ENCODE measurements at regions not wholly inside any gene's neighbourhood (a gene's known extent, or its start where the extent isn't known, plus 50 kb on each side); places are given as distances from the start of the nearest gene placed in this dataset.

DNA sequence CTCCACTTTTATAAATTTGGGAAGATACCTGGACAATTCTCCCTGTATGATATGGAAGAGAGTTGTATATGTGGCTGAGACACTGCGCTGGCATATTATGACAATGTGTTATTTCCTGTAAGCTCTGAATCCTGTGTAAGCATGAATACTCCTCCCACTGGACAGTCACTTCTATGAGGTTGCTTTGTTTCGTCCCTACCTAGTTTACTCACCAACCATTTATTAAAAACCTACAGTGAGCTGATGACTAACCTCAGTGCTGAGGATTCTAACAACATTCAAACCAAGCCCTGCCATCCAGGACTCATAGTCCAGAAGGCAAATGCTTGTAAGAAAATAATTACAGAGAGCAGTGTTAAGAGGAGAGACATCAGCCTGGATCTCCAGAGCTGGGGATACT, 1632.9 kb upstream of the TENM3 start:
- H4K20me1 ChIP-seq (ENCODE audit: insufficient read depth, low read length): no peaks in the 10 kb centered on the region
- H3K9me3 ChIP-seq (replicated peaks; ENCODE audit: insufficient read depth, low read length): no peaks in the 10 kb centered on the region
- TF ChIP-seq EZH2 (optimal IDR thresholded peaks at IDR 0.05; ENCODE audit: low read depth, low read length) (no peak), EZH2phosphoT487 (IDR thresholded peaks at IDR 0.05; ENCODE audit: low read length) (no peak)
- TF ChIP-seq, protein P1, sequence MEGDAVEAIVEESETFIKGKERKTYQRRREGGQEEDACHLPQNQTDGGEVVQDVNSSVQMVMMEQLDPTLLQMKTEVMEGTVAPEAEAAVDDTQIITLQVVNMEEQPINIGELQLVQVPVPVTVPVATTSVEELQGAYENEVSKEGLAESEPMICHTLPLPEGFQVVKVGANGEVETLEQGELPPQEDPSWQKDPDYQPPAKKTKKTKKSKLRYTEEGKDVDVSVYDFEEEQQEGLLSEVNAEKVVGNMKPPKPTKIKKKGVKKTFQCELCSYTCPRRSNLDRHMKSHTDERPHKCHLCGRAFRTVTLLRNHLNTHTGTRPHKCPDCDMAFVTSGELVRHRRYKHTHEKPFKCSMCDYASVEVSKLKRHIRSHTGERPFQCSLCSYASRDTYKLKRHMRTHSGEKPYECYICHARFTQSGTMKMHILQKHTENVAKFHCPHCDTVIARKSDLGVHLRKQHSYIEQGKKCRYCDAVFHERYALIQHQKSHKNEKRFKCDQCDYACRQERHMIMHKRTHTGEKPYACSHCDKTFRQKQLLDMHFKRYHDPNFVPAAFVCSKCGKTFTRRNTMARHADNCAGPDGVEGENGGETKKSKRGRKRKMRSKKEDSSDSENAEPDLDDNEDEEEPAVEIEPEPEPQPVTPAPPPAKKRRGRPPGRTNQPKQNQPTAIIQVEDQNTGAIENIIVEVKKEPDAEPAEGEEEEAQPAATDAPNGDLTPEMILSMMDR (IDR thresholded peaks at IDR 0.05; ENCODE audit: low read length): no peak
- no peak for DNase-seq
- no peak overlapping the region for H2AFZ ChIP-seq (ENCODE audit: low read length)
- no peaks in the 10 kb centered on the region for H3F3A ChIP-seq (ENCODE audit: insufficient read depth, low read length)
- H3K4me3 ChIP-seq (ENCODE audit: low read length): no peak overlapping the region
- H3K9me2 ChIP-seq (replicated peaks; ENCODE audit: insufficient read depth, low read length): no peaks in the 10 kb centered on the region
- H3K4me1 ChIP-seq (ENCODE audit: low read length): no peaks in the 10 kb centered on the region
- no peaks in the 10 kb centered on the region for H3K79me2 ChIP-seq (ENCODE audit: low read length)
- H3K9ac ChIP-seq (ENCODE audit: low read length): no peak overlapping the region
- H3K27me3 ChIP-seq (replicated peaks; ENCODE audit: insufficient read depth, low read length): no peaks in the 10 kb centered on the region
- H3K36me3 ChIP-seq (replicated peaks; ENCODE audit: insufficient read depth, low read length): no peaks in the 10 kb centered on the region
- no peak overlapping the region for H3K27ac ChIP-seq (ENCODE audit: low read length)
- H3K4me2 ChIP-seq (ENCODE audit: low read depth, low read length): no peak overlapping the region

DNA sequence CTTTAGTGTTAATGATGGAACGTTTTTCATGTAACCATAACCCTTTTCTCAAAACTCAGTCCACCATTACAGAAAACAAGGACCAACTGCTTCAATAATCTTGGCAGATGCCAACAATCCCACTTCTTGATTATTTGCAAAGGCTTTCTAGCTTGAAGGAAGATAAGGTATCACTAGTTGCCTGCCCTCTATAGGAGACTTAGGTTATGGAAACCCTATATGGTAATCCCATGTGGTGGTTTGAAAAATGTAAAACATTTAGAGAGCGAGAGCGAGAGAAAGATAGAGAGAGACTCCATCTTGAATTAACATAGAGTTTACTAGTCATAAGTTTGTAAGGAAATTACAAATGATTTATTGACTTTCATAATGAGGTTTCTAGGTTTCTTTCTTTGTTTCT, 1627.5 kb upstream of the TENM3 start:
- no peaks in the 10 kb centered on the region for H3K27me3 ChIP-seq (replicated peaks; ENCODE audit: insufficient read depth, low read length)
- DNase-seq: no peak
- H3K79me2 ChIP-seq (ENCODE audit: low read length): no peaks in the 10 kb centered on the region
- H3K36me3 ChIP-seq (replicated peaks; ENCODE audit: insufficient read depth, low read length): no peaks in the 10 kb centered on the region
- no peaks in the 10 kb centered on the region for H4K20me1 ChIP-seq (ENCODE audit: insufficient read depth, low read length)
- H3K9ac ChIP-seq (ENCODE audit: low read length): no peak overlapping the region
- H3K4me3 ChIP-seq (ENCODE audit: low read length): no peak overlapping the region
- no peaks in the 10 kb centered on the region for H3K9me3 ChIP-seq (replicated peaks; ENCODE audit: insufficient read depth, low read length)
- H2AFZ ChIP-seq (ENCODE audit: low read length): no peak overlapping the region
- no peaks in the 10 kb centered on the region for H3K4me1 ChIP-seq (ENCODE audit: low read length)
- no peaks in the 10 kb centered on the region for H3K9me2 ChIP-seq (replicated peaks; ENCODE audit: insufficient read depth, low read length)
- H3K4me2 ChIP-seq (ENCODE audit: low read depth, low read length): no peak overlapping the region
- no peaks in the 10 kb centered on the region for H3F3A ChIP-seq (ENCODE audit: insufficient read depth, low read length)
- TF ChIP-seq EZH2 (optimal IDR thresholded peaks at IDR 0.05; ENCODE audit: low read depth, low read length) (no peak), EZH2phosphoT487 (IDR thresholded peaks at IDR 0.05; ENCODE audit: low read length) (no peak)
- TF ChIP-seq, protein P1 (IDR thresholded peaks at IDR 0.05; ENCODE audit: low read length): peak; percentile 13; the same call in 1 of the 2 replicates
- H3K27ac ChIP-seq (ENCODE audit: low read length): no peak overlapping the region

- Histone ChIP-seq H3K27ac (ENCODE audit: low read length) (no peak overlapping the region), H4K20me1 (ENCODE audit: insufficient read depth, low read length) (no peaks in the 10 kb centered on the region), H3K36me3 (replicated peaks; ENCODE audit: insufficient read depth, low read length) (no peaks in the 10 kb centered on the region), H3K4me3 (ENCODE audit: low read length) (no peak overlapping the region), H2AFZ (ENCODE audit: low read length) (no peak overlapping the region), H3K27me3 (replicated peaks; ENCODE audit: insufficient read depth, low read length) (no peaks in the 10 kb centered on the region), H3K9ac (ENCODE audit: low read length) (no peak overlapping the region), H3F3A (ENCODE audit: insufficient read depth, low read length) (no peaks in the 10 kb centered on the region), H3K4me2 (ENCODE audit: low read depth, low read length) (no peak overlapping the region), H3K4me1 (ENCODE audit: low read length) (no peaks in the 10 kb centered on the region), H3K9me2 (replicated peaks; ENCODE audit: insufficient read depth, low read length) (no peaks in the 10 kb centered on the region), H3K79me2 (ENCODE audit: low read length) (no peaks in the 10 kb centered on the region), H3K9me3 (replicated peaks; ENCODE audit: insufficient read depth, low read length) (no peaks in the 10 kb centered on the region)
- no peak for DNase-seq
- TF ChIP-seq, protein P1 (IDR thresholded peaks at IDR 0.05; ENCODE audit: low read length): no peak
- no peak for TF ChIP-seq EZH2 (optimal IDR thresholded peaks at IDR 0.05; ENCODE audit: low read depth, low read length)
- no peak for TF ChIP-seq EZH2phosphoT487 (IDR thresholded peaks at IDR 0.05; ENCODE audit: low read length)
These were observed 1626.0 kb upstream of the TENM3 start for GRCh38 chr4:180617196-180617595.

Measured in MM.1S (cell line).